Fibroblast of skin of right quadriceps (primary cell): ENCODE measurements at regions not wholly inside any gene's neighbourhood (a gene's known extent, or its start where the extent isn't known, plus 50 kb on each side); places are given as distances from the start of the nearest gene placed in this dataset.
A peak's percentile ranks its signal among the peaks of the same experiment; 100 is the strongest.

ENCODE experiments used
- DNase-seq: peaks from one replicate; pipeline ENCODE4 v3.0.0-alpha.2; 2013

DNA sequence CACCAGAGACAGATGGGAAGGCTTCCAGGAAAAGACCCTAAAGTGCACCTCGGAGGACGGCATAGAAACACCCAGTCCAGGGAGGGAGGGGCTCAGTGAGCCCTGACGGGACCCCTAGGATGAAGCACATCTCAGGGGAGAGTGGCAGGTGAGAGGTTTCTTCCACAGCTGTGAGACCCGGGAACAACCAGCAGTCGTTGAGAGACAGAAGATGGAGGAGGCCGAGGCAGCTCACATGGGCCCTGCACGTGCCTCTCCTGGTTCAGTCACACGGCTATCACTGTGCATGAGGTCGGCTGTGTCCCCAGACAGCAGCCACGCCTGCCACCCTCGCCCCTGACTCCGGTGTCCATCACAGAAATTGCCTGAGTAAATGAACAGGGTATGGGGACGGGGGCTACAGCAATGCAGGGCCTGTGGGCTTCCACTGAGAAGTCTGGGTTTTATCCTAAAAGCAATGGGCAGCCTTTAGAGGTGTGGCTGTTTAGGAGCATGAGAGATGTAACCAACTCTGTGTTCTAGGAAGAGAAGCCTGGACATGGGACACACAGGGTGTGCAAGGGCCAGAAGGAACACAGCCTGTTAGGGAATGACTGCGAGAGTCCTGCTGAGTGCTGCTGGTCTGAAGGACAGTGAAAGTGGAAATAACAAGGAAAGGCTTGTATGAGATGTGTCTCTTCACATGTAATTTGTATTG, 102.0 kb downstream of the TMEM18 start:
- DNase-seq, result no peak

DNA sequence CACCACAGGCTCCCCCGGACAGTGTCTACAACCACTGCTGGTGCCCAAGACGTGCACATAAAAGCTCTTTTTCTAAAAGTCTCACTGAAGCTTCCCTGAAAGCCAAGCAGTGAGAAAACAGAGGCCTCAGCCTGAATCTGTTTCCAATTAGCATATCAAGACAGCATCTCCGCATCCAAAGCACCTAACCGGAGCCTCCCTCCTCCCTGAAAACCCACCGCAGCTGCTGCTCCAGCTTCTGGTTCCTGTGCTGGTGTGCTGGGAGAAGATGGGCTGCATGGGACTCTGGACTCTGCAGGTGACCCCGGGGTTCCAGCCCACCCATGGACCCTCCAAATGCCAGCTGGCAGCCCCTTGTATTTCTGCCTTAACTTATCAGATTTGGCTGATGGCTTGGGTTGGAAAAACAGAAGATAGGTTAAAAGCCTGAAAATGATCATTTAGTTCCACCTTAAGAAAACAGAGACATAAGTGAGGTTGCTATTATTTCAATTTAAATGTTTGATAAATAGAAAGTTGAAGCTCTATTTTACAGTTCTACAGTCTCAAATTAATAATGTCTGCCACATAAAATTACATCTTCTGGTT, 103.3 kb downstream of the TMEM18 start:
- DNase-seq, result no peak

- DNase-seq, result no peak
Measured at GRCh38 chr2:573025-573424, 104.2 kb downstream of the TMEM18 start.

GRCh38 chr2:569681-570080, 107.5 kb downstream of the TMEM18 start:
- DNase-seq, result no peak

- DNase-seq, result no peak
Measured at GRCh38 chr2:568639-569235, 108.5 kb downstream of the TMEM18 start.

DNA sequence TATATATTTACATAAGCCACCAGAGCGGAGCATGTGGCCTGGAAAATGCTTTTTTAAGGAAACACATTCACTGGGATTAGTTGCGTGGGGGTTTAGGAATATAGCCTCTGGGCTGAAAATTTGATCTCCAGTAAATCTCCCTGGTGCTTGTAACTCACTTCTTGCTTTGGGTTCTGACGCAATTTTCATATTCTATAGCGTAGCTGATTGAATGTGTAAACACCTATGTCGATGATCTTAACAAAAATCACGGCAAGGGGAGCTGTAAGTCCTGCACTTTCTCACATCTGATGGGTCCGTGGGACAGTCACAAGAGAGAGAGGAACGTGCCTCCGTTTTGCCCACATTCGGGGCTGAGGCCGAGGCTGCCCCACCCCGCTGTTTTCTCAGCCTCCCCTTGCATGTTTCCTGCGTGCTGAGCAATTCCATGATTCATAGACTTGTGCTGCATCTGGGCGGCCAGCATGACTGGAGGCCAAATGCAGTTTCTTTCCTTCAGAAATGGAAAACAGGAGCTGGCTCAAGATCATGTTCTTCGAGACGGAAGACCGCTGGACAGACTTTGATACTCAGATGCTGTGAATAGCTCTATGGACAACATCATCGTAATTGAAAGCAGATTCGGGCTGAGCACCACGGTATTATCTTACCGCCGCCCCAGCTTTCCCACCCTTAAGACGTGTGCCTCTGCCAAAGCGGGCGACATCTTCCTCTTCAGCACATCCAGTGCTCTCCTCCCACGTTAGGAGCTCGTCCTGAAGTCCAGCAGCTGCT, 109.2 kb downstream of the TMEM18 start:
- DNase-seq, result peak; percentile 68

DNA sequence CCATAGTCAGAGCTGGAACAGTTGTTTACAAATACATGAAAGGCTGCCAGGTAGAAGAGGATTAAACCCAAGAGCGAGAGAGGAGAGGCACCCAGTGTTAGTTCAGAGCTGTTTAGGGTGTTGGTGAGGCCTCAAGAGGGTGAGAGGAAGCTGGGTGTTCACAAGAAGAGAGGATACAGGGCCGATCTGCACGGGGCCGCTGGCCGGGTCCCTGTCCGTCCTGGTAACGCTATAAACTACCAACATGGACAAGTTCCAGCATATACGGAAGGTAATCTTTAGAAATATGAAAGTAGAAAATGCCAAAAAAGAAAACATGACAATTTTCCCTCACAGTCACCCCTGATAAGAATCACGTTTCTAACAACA, 109.7 kb downstream of the TMEM18 start:
- DNase-seq, result no peak

GRCh38 chr2:566379-567313, 110.6 kb downstream of the TMEM18 start:
- no peak for DNase-seq

DNA sequence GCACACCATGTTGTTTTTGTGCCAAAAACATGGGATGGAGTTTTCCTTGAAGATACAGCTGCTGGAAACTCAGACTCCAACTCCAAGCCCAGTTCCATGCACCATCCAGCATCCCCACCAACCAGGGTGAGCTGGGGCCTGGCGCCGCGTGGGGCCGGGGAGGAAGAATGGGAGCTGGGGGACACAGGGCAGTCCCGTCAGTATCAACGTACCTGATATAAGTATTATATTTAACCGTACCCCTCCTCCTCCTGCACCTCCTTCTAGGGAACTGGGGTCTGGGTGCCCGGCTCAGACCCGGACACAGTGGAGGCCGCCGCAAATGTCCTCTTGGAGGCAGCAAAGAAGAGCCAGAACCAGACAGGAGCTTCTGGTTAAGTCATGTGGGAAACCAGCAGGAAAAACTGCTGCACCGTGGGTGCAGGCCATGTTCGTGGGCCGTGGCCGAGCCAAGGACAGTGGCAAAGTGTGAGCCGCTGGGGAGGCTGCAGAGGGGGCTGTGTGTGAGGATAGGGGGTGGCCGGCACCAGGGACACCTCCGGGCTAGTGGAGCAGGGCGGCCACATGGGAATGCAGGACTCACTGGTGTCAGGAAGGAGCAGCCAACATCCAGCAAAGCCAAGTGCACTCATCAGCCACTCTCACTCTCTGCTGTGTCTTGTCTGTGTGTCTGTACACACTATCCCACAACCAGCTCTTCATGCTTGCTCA, 112.6 kb downstream of the TMEM18 start:
- no peak for DNase-seq

DNA sequence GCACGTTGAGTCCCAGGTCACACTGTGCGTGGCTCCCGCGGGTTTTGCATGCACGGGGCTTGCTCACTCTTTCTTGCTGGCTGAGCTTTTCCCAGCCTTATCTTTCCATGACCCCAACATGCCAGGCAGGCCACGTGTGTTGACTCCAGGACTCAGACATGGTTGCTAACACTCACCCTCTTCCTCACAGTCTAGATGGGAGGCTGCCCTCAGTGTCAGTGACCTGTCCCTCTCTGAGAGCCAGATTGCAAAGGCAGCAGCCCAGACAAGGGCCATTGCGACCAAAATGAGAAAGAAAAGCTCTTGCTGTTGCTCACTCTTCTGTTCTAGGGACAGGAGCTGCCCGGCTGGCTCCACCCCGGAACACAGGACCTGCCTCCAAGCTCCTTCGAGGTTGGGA, 113.7 kb downstream of the TMEM18 start:
- no peak for DNase-seq

GRCh38 chr2:562391-563364, 114.5 kb downstream of the TMEM18 start:
- no peak for DNase-seq

DNA sequence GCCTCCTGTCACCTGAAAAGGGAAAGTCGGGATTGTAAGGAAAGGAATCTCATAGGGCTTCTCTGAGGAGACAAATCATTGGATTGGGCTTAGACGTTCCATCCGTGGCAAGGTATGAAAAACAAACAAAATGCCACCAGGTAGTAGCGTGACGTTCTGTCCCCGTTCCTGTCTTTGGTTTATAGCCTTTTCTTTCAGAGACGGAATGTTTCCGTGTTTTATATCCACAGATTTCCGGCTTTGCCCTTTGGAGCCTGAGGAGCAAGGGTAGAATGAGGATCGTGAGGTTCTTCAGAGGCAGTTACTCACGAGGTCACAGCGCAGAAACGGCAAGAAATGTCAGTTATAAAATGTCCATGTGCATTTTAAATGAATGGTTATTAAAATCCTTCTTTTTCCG, 118.3 kb downstream of the TMEM18 start:
- no peak for DNase-seq

GRCh38 chr2:558302-558642, 118.9 kb downstream of the TMEM18 start:
- no peak for DNase-seq

- no peak for DNase-seq
Measured at GRCh38 chr2:557635-558301, 119.4 kb downstream of the TMEM18 start.

DNA sequence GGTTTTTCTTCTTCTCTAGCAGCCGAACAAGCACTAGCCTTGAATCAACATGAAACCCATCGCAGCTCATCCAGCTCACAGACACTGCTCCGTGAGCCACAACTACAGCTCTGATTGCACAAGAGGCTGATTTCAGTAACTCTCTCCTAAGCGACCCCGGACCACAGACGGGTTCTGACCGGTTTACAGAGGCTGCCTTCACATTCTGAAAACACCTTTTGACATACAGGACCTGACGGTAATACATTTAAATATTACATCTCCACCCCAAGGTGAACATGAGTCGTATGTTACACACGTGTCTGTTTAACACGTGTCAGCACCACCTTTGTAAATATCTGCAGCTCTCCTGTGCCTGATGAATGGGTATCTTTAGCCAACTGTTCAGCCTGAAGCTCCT, 120.7 kb downstream of the TMEM18 start:
- DNase-seq, result no peak

- DNase-seq, result no peak
Measured at GRCh38 chr2:555164-555922, 121.9 kb downstream of the TMEM18 start.

GRCh38 chr2:554444-554843, 122.8 kb downstream of the TMEM18 start:
- DNase-seq, result no peak

- no peak for DNase-seq
Measured at GRCh38 chr2:552906-553305, 124.3 kb downstream of the TMEM18 start.

- no peak for DNase-seq
Measured at GRCh38 chr2:551621-552020, 125.6 kb downstream of the TMEM18 start.
